EH (cell line): ENCODE measurements at regions not wholly inside any gene's neighbourhood (a gene's known extent, or its start where the extent isn't known, plus 50 kb on each side); places are given as distances from the start of the nearest gene placed in this dataset.

ENCODE experiments used
- DNase-seq: peaks from one replicate; pipeline ENCODE4 v3.0.0-alpha.2; 2015; ENCODE audit warnings: low read depth

DNA sequence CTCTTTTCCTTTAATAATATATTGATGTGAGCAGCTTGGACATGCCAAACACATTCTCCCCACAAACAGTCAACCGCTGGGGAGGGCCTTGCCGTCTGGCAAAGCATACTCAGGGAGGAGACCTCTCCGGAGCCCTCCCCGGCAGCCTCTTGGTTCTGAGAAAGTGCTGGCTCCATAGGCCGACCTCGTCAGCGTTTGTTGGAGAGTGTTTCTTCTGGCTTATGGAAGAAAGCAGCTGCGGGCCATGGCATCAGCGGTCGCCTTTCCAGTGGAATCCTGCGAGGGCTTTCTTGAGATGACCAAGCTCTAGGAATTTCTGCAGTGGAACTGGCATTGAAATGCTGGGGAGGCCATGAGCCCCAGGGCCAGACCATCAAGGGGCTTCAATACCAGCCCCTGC is 405.7 kb upstream of the IRX4 start:
- no peak for DNase-seq

DNA sequence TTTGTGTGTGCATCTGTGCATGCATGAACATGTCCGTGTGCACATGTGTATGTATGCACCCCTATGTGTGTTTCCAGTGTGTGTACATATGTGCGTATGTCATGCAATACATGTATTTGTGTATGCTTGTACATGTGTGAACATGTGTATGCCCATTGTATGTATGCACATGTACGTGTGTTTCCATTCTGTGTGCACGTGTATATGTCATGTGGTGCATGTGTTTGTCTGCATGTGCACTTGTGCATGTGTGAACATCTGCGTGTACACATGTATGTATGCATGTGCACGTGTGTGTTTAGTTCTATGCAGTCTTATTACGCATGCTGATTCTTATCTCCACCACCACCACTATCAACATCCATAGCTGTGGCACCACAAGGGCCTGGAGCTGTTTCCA is 403.5 kb upstream of the IRX4 start:
- no peak for DNase-seq

DNA sequence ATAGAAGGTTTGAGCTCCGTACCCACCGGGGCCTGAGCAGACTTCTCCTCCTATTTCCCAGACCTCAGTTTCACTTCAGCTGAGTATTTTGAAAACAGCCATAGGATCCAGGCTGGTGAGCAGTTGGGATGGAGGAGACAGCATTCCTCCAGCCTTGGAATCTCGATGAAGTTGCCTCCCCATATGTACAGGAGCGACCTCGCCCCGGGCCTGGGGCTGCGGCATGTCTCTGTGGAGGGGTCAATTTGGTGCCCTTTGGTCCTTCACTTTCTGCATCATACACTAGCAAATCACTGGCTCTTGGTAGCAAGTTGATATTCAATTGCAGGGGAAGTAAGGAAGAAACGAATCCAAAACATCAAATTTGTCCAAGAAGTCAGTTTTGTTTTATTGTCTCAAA is 402.0 kb upstream of the IRX4 start:
- no peak for DNase-seq

DNA sequence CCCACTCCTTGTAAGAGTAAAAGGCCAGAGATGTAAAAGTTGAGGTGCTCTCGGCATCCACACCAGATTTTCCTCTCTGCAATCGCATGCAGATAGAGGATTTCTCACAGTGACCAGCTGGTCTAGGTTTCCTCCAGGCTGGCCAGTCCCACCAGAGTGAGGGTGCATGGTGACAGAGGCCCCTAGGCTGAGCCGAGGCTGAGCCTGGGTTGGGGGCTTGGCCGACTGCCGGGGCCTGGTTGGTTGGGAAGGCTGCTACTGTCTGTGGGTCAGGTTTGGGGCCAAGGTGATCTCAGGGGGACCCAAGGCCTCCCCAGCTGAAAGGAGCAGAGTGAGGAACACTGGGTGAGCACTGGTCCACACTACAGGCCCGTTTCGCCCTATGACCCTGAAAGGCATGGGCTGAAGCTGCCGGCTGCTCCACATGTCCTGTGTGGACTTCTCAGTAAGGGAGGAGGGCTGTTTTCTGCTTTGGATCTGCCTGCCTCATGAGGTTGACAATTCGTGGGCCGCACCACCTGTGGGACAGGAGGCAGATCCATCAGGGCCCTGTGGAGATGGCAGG is 400.8 kb upstream of the IRX4 start:
- DNase-seq = no peak

DNA sequence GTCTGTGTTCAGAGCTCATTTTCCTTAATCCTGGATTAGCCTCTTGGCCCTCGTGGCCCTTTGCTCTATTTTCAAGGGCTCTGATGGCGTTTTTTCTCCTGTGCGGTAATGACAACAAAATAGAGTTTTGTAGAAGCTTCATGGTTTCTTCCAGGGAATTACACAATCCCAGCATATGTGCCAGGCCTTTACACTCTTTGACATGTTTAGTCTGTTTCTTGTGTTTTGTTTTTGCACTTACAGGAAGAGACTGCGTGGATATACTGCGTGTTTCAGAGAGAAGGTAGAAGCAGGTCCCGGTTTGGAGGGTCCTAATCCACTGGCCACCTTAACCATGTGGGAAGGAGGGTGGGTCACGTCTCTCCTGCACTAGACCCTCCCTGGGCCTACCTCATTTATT is 400.2 kb upstream of the IRX4 start:
- no peak for DNase-seq

DNA sequence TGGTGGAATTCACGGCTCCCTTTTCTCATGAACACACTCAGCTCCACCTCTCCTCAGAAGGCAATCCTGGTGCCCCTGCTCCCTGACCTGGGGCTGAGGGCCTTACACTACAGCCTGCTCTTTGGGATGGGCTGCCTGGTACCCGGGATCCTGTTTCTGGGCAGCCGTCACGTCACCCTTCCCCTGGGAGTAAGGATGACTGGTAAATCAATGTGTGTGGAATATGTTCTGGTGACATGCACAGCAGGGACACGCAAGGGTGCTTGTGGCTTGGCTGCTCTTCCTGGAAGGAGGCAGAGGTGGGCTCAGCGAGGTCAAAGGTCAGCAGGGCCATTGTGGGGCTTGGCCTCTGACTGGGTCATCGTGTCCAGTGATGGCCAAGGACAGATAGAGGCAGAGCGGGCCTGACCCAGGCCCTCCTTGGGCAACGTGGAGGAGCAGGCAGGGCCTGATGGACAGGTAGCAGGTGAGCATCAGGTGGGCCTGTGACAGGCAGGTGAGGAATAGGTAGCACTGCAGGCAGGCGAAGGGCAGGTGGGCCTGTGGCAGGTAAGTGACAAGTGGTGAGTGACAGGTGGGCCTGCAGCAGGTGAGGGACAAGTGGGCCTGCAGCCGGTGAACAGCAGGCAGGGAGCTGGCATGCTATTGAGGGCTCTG is 399.4 kb upstream of the IRX4 start:
- no peak for DNase-seq

DNA sequence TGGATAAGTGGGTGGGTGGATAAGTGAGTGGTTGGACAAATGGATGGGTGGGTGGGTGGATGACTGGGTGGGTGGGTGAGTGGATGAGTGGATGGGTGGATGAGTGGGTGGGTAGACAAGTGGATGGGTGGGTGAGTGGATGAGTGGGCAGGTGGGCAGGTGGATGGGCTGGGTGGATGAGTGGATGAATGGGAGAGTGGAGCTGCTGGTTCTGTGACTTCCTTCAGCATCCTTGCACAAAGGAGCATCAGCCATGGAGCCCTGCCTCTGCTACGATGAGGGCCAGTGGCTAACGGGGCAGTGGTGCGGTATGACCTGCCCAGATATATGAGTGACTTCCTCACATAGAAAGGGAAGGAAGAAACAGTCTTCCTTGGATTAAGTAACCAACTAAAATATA is 398.7 kb upstream of the IRX4 start:
- no peak for DNase-seq

DNA sequence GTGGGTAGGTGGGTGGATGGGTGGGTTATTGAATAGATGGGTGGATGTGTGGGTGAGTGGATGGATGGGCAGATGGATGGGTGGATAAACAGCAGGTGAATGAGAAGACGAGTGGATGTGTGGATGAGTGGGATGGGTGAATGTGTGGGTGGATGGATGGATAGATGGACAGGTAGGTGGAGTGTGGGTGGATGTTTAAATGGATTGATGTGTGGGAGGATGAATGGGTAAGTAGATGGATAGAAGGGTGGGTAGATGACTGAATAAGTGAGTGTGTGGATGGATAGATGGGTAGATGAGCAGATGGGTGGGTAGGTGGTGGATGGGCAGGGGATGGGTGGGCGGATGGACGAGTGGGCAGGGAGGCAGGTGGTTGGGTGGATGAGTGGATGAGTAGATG is 397.6 kb upstream of the IRX4 start:
- no peak for DNase-seq

DNA sequence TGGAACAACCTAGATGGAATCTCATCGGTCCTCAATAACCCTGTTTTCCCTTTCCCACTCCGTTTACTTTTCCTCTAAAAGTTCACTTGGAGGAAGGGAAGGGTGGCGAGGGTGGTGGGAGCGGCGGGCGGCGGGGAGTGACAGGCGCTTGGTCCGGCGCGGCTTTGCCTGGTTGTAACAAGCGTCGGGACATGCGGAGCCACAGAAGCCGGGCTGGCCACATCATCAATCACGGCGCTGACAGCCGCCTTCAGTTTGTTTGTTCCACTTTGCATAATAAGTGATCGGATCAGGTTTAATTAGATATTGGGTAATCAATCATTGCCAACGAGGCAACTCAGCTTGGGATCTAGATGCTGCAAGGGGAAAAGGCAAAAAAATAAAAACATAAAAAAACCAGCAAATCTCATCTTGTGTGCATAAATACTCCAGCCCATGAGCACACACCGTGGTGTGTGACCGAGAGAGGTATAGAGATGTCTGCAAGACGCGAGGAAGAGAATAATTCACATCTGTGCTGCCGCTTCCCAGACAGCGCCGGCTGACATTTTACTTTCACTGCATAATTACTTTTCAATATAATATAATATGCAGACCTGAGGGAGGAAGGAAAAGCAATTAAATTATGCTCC is 396.2 kb upstream of the IRX4 start:
- no peak for DNase-seq

DNA sequence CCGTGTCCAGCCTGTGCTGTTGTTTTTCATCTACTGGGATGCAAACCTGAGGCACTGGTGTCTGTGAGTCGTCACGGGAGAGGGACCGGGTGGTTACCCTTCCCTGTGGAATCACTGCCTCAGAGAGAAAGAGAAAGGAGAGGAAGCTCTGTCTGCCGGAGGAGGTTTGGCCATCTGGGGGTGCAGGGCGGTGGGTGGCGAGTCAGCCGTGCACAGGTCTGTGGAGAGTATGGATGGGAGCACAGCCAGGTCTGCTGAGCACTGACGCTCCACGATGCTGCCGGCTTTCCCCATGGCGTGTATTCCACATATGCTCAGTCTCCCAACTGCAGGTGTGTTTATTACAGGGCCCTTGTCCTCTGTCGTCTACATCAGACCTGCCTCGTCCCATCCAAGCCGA is 395.2 kb upstream of the IRX4 start:
- no peak for DNase-seq

DNA sequence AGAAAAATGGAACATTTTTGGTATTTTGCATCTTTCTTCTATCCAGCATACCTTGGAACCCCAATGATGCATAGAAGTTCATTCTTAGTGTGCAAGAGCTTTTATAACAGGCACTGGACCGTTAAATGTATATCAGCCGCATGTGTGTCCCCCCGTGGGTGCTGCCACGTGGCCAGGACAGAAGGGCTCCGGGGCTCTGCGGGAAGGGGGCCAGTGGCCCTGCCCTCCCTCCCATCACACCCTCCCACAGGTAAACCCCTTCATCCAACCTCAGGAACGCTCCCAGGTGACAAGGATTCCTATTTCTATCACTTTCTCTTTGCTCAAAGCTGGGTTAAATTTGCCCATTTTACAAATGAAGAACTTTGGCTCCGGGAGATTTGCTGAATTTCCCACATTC is 393.4 kb upstream of the IRX4 start:
- DNase-seq = no peak

DNA sequence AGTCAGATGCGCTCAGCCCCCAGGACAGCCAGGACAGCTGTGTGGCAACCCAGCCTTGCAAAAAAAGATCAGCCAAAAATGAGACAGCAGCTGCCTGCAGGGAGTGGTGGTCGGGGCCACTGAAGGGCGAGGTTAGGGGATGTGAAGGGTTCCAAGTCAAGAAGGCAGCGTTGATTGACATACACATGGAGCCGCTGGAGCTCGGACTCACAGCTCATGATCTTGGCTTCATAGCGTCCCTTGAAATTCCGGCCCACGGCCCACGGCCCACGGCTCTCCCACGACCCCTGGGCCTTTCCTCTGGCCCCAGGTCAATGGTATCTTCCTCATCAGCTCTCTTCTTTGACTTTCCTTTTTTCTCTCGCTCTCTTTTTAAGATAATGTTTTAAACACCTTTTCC is 390.0 kb upstream of the IRX4 start:
- DNase-seq = no peak

DNA sequence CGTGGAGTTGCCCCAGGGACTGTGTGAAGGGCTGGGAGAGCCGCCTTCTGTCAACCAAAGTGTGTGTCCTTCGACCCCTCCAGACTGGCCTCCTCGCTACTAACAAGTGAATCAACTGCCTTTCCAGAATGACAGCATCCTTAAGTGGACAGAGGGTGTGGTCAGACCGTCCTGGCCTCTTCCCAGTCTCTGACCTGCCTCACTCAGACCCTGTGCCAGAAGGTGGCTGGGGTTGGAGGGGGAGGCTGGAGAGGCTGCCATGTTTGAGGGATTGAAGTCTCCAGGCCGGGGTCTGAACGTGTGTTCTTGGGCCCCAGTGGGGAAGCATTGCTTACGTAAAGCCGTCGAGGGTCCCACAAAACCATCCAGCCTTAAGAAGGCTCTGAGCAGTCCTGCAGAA is 389.3 kb upstream of the IRX4 start:
- no peak for DNase-seq

DNA sequence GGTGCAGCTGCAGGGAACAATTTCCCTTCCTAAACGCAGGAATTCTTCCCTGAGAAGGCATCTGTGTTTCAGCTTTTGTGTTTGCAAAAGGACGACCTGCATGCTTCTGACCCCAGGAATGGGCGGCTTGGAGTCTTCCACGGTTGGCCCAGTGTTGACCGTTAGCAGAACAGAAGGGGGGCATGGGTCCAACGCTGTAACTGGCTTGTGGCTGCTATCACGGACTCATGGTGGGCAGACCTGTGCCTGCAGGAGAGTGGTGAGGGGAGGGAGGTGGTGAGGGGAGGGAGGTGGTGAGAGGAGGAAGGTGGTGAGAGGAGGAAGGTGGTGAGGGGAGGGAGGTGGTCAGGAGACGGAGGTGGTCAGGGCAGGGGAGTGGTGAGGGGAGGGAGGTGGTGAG is 388.6 kb upstream of the IRX4 start:
- DNase-seq = no peak

DNA sequence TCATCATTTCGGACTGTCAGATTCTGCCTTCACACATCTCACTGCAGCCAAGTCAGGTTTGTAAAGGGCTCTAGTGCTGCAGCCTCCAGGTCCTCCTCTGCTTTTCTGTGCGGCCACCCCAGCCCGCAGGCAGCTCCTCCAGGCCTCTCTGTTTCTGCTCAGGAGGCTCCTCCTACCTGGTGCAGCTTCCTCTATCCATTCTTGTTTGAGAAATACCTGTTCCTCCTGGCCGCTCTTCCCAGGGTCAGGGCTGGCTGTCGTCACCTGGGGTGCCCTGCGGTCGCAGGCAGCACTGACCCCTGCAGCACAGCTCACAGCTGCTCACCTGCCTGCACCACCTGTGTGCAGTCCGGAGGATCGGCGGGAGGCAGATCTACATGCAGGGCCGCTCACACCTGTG is 387.7 kb upstream of the IRX4 start:
- DNase-seq = no peak

DNA sequence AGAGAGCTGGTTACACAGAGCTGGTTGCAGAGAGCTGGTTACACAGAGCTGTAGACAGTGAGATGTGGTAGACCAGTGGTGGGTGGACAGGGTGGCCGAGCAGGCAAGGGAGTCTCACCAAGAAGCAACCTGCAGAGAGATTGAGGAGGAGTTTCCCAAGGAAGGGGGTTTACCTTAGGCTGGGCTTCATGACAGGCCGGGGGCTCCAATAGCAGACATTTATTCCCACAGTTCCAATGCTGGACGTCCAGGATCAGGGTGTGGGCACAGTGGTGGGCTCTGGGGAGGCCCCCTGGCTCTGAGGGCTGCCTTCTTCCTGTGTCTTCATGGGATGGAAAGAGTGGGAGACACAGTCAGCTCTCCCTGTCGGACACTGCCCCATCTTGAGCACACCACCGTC is 386.9 kb upstream of the IRX4 start:
- DNase-seq = no peak

DNA sequence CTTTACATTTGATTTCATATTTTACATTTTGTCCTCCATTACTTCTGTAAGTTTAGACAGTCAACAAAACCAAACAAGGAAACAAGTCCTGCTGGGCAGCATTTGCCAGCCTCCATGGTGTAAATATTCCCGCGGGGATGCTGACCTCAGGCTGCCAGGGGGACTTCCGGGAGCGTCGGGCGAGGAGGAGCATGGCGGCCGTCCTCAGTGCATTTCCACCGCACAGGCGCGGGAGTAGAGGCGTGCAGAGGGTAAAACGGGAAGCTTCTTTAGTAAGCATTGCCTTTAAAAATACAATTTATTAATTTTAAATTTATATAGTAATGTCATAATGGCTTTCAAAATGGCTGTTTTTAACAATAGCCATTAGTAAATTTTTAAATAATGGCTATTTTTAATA is 385.3 kb upstream of the IRX4 start:
- DNase-seq = no peak

DNA sequence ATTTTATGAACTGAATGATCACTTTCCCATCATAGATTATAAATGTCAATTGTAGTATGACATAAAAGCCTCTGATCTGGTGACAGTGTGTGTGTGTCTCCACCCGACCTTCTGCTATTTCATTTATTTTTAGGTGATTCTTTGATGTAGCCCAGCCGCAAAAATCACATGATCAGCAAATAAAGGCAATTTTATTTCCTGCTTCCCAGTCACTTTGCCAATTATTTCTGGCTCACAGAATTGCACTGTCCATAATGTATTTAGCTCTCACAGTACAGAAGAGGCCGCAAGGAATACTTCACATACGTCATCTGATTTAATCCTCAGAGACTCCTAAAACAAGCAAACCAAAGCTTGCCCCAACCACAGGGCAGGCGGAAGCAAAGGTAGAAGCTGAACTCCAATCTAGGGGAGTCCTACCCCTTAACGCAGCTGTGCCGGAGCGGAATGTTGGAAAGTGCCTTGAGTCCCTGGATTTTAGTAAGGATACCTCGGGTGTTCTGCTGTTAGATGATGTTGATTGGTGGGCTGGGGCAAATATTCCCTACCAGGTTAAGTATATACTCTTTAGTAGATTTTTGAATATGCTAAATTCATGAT is 384.0 kb upstream of the IRX4 start:
- no peak for DNase-seq

DNA sequence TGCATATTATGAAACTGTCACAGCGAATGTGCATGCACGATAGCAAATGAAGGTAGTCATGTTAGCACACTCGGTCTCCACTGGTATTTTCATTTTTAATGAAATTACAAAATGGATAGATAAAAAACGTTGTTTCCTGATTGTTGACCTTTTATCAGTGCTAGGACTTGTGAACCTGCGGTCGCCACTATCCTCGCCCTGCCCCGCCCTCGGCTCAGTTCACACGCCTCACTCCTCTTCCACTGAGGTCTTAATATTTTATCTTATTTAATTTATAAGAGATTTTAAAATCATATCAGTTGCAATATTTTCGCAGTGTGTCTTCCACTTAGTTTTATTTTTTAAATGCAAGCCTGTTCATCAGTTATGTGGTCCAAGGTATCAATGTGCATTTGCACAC is 382.6 kb upstream of the IRX4 start:
- no peak for DNase-seq

DNA sequence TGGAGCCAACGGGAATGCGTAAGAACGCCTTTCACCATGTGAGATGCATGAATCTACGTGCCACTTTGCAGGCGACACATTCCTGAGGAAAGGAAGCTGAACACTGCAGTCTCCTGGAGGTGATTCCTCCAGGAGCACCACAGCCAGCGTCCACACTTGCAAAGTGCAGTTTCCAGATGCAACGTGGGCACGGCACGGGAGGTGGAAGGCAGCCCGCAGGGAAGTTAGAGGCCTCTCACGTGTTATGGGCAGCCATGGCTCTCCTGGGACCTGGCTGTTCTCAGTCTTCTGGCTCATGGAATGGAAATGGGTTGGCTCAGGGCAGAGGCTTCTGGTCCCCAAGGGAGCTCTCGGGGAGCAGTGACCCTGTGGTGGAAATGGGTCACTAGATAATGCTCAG is 381.0 kb upstream of the IRX4 start:
- no peak for DNase-seq

DNA sequence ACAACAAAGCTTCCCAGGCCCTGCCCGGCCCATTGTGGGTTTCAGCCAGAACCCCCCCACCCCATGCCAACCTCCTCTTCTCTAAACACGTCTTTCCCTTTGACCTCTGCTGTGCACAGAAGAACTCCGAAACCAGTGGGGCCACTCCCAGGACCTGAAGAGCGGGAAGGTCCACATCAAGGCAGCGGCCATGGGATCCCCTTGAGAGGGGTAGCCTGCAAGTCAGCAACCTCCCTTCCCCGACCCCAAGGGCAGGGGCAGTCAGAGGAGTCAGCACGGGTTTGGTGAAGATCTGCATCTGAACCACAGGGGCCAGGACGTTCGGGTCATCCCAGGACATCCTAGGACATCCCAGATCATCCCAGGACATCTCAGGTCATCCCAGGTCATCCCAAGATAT is 379.9 kb upstream of the IRX4 start:
- DNase-seq = no peak

DNA sequence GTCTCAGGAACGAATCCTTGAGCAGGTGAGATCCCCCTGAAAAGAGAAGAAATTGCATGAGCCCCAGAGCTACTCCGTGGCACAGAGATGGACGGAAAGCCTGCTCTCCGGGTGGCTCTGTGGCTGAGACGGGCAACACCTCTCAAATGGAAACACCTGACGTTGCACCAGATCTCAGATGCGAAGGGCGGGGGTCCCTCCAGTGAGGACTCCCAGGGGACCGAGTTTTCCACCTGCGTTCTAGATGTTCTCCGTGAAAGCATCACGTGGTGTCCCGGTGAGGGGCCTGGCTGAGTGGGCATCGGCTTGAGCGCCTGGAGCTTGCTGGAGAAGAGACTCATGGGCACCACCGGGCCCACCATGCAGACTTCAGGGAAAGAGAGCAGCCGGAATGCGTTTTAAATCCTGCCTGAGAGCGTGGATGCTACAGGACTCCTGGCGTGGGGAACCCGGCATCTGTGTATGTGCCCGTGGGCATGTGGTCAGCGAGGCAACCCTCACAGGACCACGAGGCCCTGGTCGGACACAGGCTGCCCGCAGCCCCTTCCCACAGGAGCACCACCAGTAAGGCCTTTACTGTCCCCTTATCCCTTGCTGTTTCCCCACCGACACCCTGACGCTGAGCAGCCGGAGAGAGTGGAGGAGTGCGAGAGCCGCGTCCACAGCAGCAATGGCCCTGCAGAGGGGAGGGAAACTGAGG is 378.4 kb upstream of the IRX4 start:
- no peak for DNase-seq
